Non-pigmented ciliary epithelial cell (primary cell): ENCODE measurements at regions not wholly inside any gene's neighbourhood (a gene's known extent, or its start where the extent isn't known, plus 50 kb on each side); places are given as distances from the start of the nearest gene placed in this dataset.
"Not testable (repeated sequence)": the region's sequence is repeated elsewhere in the genome, so short reads cannot be mapped to it uniquely, and the experiment has no call there.

Experiments
- DNase-seq: peaks from one replicate; pipeline ENCODE4 v3.0.0-alpha.2; 2010; ENCODE audit warnings: low read depth

- DNase-seq = no peak
Observed at GRCh38 chr2:34188464-34189303, 589.6 kb upstream of the FAM98A start.

GRCh38 chr2:34179511-34179910 lies 580.4 kb upstream of the FAM98A start:
- DNase-seq = no peak

GRCh38 chr2:34178482-34178881 lies 579.4 kb upstream of the FAM98A start:
- DNase-seq = no peak

GRCh38 chr2:34176693-34177092 lies 577.6 kb upstream of the FAM98A start:
- DNase-seq = no peak

- no peak for DNase-seq
Observed at GRCh38 chr2:34174506-34174905, 575.4 kb upstream of the FAM98A start.

- no peak for DNase-seq
Observed at GRCh38 chr2:34162231-34162630, 563.1 kb upstream of the FAM98A start.

GRCh38 chr2:34161549-34161948 lies 562.5 kb upstream of the FAM98A start:
- no peak for DNase-seq

- DNase-seq = no peak
Observed at GRCh38 chr2:34159901-34160300, 560.8 kb upstream of the FAM98A start.

GRCh38 chr2:34153484-34153883 lies 554.4 kb upstream of the FAM98A start:
- DNase-seq = no peak

GRCh38 chr2:34147780-34148179 lies 548.7 kb upstream of the FAM98A start:
- no peak for DNase-seq

- no peak for DNase-seq
Observed at GRCh38 chr2:34143149-34143548, 544.0 kb upstream of the FAM98A start.

GRCh38 chr2:34142531-34143008 lies 543.5 kb upstream of the FAM98A start:
- not testable (repeated sequence) for DNase-seq

GRCh38 chr2:34133065-34133464 lies 534.0 kb upstream of the FAM98A start:
- DNase-seq = not testable (repeated sequence)

- DNase-seq = no peak
Observed at GRCh38 chr2:34126279-34126678, 527.2 kb upstream of the FAM98A start.

GRCh38 chr2:34123996-34124785 lies 525.1 kb upstream of the FAM98A start:
- DNase-seq = no peak

- no peak for DNase-seq
Observed at GRCh38 chr2:34121076-34121475, 522.0 kb upstream of the FAM98A start.

- no peak for DNase-seq
Observed at GRCh38 chr2:34115076-34115475, 516.0 kb upstream of the FAM98A start.

GRCh38 chr2:34112161-34112560 lies 513.1 kb upstream of the FAM98A start:
- DNase-seq = no peak

GRCh38 chr2:34110392-34110791 lies 511.3 kb upstream of the FAM98A start:
- no peak for DNase-seq

- DNase-seq = no peak
Observed at GRCh38 chr2:34107811-34108210, 508.7 kb upstream of the FAM98A start.

- DNase-seq = peak; percentile 85
Observed at GRCh38 chr2:34105006-34105767, 506.1 kb upstream of the FAM98A start.

GRCh38 chr2:34104601-34105000 lies 505.5 kb upstream of the FAM98A start:
- no peak for DNase-seq
